ENCODE measurements at regions not wholly inside any gene's neighbourhood (a gene's known extent, or its start where the extent isn't known, plus 50 kb on each side); places are given as distances from the start of the nearest gene placed in this dataset.

DNA sequence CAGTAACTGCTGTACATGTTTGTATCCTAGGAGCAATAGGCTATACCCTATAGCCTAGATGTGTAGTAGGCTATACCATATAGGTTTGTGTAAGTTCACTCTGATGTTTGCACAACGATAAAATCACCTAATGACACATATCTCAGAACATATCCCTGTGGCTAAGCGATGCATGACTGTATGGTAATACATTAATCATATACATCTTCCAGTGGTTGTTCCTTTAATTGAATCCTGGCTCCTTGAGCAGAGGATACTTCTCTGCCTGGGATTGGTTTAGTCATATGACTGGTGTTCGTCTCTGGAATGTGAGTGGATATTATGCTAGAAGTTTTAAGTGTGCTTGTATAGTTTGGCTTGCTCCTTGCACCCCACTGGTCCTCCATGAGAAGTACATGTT, 425.8 kb downstream of the MAN2A1 start:
- no peak for DNase-seq (ENCODE audit: low spot score)

DNA sequence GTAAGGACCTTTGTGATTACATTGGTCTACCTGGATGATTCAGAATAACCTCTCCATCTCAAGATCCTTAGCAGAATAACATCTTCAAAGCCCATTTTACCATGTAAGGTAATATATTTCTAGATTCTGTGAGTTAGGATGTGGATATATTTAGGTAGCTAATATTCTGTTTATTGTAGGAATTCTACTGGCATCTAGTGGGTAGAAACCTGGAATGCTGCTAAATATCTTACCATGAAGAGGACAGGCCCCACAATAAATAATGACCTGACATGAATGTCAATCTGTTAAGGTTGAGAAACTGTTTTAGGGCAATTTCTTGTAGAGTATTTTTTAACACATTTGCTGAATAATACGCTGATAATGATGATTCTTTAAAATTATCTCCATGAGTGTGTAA, 426.8 kb downstream of the MAN2A1 start:
- no peak for DNase-seq (ENCODE audit: low spot score)

DNA sequence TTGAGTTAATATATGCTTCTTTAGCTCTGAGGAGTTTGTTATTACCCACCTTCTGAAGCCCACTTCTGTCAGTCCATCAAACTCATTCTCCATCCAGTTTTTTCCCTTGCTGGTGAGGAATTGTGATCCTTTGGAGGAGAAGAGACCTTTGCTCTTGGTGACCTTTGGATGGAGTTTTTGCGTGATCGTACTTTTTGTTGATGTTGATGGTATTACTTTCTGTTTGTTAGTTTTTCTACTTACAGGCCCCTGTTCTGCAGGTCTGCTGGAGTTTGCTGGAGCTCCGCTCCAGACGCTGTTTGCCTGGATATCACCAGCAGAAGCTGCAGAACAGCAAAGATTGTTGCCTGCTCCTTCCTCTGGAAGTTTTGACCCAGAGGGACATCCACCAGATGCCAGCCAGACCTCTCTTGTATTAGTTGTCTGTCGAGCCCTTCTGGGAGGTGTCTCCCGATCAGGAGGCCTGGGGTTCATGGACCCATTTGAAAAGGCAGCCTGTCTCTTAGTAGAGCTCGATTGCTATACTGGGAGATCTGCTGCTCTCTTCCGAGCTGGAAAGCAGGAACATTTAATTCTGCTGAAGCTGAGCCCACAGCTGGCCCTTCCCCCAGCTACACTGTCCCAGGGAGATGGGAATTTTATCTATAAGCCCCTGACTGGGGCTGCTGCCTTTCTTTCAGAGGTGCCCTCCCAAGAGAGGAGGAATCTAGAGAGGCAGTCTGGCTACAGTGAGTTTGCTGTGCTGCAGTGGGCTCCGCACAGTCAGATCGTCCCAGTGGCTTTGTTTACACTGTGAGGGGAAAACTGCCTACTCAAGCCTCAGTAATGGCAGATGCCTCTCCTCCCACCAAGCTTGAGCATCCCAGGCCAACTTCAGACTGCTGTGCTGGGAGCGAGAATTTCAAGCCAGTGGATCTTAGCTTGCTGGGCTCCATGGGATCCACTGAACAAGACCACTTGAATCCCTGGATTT, 445.5 kb downstream of the MAN2A1 start:
- no peak for DNase-seq (ENCODE audit: low spot score)

DNA sequence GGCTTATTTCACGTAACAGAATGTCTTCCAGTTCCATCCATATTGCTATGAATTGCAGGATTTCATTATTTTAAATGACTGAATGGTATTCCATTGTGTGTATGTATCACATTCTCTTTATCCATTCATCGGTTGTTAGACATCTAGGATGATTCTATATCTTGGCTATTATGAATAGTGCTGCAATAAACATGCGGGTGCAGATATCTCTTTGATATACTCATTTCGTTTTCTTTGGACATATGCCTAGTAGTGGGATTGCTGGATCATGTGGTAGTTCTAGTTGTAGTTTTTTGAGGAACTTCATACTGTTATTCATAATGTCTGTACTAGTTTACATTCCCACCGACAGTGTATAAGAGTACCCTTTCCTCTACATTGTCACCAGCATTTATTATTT, 460.5 kb downstream of the MAN2A1 start:
- no peak for DNase-seq (ENCODE audit: low spot score)

DNA sequence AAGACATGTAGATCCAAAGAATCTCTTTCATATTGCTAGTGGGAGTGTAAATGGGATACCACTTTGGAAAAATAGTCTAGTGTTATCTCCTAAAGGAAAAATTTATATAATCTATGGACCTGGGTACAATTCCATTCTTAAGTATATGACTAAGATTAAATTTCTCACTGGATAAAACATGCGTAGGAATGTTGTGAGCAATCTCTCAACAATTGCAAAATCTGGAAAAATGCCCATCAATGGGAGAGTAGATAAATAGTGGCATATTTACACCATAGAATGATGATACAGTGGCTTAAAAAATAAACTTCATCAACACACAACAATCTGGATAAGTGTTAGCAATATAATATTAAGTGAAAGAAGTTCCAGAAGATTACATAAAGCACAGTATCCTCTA, 469.5 kb downstream of the MAN2A1 start:
- DNase-seq (ENCODE audit: low spot score), result no peak

DNA sequence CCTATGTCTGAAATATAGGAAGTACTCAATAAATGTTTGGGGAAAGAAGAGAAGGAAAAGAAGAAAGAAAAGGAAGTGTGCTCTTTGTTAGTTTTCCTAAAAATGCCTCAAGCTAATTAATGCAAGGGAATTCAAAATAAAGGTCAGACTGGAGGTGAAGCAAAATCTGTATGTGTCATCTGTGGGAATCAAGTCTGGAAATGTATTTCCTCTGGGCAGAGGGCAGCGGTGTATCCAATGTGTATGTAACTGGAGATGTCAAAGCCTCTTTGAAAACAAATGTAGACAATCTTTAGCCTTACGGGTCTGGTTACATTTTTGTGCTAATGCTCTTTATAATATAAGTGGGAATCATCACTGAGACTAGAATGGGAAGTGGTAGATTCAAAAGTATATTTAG, 471.4 kb downstream of the MAN2A1 start:
- no peak for DNase-seq (ENCODE audit: low spot score)

DNA sequence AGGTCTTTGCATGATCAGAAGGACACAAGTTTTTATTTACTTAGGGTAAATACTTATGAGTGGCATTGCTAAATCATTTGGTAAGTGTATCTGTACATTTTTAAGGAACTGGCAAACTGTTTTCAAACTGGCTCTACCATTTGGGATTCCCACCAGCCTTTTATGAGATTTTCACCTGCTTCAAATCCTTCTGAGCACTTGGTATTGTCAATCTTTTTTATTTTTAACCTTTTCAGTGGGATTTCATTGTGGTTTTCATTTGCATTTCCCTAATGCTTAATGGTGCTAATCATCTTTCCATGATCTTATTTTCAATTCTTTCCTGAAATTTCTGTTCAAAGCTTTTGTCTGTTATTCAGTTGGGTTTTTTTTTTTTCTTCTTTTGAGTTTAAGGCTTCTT, 475.6 kb downstream of the MAN2A1 start:
- no peak for DNase-seq (ENCODE audit: low spot score)

DNA sequence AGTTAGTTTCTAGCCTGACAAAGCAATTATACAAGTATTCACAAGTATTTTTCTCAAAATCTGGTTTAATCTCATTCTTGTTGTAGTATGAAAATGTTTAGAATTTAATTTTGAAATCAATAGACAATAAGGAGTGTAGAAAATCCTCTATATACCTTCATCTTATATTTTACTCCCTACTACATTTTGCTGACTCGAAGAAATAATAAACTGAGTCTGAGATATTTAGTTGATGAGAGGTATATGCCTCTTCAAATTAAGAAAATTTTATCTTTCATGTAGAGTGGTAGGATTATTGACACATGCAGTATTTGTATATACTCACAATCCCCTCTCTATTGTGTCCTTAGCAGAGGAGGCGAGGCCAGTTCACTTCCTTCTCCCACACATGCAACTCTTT, 477.7 kb downstream of the MAN2A1 start:
- DNase-seq (ENCODE audit: low spot score), result no peak

DNA sequence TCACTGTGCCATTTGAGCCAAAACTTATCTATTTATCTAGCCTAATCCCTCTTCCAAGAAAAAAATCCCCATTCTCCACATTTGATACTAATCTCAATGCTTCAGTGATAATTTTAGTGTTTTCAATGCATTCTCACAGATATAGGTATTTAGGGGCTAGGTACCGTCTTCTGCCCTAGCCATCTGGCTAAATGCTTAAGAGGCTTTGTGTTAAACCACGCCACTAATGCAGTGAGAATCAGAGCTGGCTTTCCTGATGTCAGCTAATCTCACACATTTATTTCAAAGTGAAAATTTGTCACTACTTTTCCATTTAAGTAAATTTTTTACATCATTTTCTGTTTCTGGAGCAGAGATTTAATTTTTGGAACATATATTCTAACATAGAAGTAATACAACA, 479.7 kb downstream of the MAN2A1 start:
- no peak for DNase-seq (ENCODE audit: low spot score)

DNA sequence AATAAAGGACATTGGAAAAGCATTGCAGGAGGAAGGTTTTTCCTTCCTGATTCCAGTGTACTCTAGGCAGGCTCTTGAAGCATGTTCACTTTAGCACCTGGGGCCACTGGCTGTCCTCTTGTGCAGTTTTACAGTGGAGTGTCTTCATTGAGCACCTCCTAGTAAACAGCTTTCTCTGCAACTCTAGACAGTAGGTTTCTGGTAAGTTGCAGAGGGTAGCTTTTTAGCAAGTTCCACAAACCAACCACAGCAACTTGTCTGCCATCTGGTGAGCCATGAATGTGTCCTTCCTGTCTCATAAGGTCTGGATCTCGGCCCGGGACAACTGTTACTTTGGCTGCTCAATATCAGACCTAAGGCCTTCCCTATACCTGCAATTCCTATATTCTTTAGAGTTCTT, 488.0 kb downstream of the MAN2A1 start:
- DNase-seq (ENCODE audit: low spot score), result no peak

DNA sequence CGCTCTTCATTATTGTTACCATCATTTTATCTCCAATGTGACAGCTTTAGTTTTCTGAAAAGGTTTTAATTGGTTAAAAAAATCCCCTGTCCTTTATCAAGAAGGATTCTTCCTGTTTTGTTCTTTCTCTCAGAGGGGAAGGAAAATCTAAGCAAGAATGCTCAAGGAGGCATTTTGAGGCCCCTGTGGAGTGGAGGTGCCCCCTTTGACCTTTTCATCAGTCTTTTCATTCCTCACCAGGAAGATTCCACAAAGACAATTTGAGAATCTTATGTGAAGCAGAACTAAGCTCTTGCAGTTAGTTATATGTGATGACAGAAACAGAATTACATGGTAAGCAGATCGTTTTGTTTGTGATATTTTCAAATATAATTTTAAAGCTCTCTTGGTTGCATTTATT, 489.6 kb downstream of the MAN2A1 start:
- DNase-seq (ENCODE audit: low spot score), result no peak

DNA sequence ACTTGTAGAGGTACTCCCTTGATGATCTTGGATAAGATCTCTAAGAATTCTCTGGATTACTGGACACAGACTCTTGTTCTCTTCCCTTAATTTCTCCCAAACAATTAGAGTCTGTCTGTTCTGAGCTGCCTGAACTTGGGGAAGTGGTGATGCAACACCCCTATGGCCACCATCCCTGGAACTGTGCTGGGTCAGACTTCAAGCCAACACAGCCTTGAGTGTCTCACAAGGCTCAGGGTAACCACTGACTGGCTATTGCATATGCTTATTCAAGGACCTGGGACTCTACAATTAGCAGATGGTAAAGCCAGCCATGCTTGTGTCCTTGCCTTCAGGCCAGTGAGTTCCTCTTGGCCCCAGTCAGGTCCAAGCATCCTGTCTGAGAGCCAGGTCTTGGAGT, 504.5 kb downstream of the MAN2A1 start:
- no peak for DNase-seq (ENCODE audit: low spot score)

DNA sequence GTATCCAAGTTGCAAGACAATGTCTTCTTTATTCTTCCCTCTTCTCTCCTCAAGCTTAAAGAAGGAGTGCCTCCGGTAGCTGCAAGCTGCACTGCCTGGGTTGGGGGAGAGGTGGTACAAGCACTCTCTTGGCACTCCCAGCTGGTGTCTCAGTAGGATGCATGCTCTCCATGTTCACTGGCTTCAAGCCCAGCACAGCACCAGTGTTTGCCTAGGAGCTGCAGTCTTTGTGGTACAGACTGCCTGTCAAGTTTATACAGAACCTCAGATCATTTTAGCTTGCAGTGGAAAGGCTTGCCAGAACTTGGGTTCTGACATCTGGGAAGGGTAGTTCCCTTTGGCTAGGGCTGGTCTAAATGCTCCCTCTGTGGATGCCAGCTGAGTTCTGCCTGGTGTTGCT, 505.6 kb downstream of the MAN2A1 start:
- DNase-seq (ENCODE audit: low spot score), result no peak

DNA sequence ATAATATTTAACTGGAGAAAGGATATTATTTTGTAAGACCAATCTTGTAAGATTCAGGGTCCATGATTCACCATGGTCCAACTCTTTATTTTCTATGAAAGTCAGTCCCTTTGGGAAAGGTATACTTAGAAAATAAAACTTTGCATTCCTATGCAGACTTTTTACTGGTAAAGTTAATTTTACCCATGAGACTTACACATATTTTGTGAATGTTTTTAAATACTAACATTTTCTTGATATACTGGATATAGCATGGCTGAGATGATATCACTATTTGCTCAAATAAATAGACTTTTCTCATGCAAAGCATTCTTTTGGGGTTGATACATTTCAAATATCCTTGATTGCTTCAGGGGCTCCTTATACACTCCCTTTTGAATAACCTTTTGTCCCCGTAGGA, 512.1 kb downstream of the MAN2A1 start:
- DNase-seq (ENCODE audit: low spot score), result no peak

DNA sequence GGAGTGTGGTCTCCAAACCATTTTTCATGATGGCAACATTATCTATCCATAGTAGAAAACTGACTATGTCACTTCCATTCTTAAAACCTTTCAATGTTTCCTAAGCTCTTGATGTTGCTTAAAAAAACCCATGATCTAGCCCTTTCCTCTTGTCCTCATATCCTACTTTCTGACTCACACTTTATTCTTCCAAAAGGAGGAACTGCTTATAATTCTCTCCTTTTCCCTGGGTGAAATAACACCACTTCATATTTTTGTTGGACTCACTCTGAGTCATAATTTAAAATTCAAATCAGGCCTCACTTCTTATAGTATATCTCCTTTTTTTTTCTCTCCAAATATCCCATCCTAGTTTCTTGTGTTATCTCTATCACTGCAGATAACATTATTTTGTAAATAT, 513.9 kb downstream of the MAN2A1 start:
- no peak for DNase-seq (ENCODE audit: low spot score)

DNA sequence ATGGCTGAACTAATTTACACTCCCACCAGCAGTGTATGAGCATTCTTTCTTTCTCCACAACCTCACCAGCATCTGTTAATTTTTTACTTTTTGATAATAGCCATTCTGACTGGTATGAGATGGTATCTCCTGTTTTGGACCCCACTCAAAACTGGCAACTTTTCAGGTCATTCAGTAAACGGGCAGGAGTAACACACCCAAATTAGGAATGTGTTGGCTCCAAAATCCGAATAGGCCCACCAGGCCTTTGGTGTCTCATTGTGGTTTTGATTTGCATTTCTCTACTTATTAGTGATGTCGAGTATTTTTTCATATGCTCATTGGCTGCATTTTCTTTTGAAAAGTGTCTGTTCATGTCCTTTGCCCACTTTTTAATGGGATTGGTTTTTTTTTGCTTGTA, 517.1 kb downstream of the TMEM232 start:
- no peak for DNase-seq (ENCODE audit: low spot score)

DNA sequence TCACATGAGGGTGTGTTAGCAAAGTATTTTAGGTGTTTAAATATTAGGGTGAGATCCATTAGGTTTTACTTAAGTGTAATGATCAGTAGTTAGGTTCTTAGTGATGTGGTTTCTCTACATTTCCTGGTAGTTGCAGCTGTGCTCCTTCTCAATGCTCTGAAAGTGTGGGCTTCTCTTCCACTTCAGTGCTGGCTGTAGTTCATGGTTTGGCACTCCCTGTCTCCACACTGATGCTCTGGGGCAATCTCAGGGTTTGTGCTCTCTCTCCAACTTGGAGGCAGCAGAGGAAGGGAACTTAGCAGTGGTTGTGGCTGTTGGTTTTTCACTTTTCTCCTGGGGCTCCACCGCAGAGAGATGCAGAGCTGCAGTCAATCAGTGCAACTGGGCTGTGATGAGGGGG, 507.5 kb downstream of the TMEM232 start:
- DNase-seq (ENCODE audit: low spot score), result no peak

DNA sequence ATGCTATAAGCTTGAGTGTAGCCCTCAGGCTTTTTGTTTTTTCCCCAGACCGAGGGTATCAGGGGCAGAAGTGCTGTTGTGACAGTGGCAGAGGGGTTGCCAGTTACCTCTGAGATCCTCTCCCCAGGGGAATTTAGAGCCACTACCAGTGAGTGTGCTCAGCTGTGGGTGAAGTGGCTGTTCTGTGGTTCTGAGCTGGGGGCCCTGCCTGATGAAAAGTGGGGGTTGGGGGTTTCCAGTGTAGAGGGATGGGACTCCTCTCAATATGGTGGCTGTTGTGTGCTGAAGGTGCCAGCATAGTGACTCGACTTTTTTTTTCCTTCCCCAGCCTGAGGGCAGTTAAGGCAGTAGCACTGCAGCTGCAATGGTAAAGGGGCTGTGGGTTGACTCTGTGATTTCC, 506.7 kb downstream of the TMEM232 start:
- DNase-seq (ENCODE audit: low spot score), result no peak

DNA sequence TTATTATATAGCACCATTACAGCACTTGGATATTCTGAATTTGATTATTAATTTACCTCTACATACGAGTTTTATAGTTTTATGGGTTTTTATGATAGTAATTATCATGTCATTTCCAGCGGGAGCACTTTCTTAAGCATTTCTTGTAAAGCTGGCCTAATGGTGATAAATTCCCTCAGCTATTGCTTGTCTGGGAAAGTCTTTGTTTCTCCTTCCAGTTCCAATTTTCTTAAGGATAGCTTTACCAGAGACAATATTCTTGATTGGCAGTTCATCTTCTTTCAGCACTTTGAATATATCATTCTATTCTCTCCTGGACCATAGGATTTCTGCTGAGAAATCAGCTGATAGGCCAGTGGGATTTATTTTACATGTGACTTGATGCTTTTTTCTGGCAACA, 505.4 kb downstream of the TMEM232 start:
- DNase-seq (ENCODE audit: low spot score), result no peak

DNA sequence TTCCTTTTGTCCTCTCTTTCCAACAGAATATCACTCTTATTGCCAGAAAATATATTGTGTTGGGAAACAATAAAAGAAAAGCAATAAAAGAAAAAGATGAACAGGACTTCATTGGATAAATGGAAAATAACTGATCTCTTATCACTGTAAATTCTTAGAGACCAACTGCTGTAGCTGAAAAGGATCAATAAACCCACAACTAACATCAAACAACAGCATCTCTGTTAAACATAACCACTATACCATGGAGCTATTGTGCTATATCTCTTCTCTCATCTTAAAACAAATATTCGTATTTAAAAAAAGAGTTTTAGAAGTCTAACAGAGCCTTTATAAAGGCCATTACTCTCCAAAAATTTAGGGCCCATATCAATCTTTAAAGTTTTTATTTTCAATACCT, 502.4 kb downstream of the TMEM232 start:
- no peak for DNase-seq (ENCODE audit: low spot score)

DNA sequence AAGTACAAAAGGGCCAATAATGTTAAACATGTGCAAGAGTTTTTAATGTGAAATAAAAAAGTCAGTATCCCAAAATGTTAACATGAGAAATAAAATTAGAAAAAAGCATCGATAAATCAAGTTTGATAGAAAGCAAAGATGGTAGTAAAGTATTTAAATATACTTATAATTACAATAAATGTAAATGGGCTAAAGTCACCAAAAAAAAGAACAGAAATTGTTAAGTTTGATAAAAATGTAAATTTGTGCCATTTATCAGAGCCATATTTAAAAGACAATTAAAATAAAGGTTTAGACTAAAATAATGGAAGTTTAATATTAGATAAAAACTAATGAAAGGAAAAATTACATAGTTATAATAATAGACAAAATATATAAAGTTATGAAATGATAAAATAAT, 500.5 kb downstream of the TMEM232 start:
- no peak for DNase-seq (ENCODE audit: low spot score)

DNA sequence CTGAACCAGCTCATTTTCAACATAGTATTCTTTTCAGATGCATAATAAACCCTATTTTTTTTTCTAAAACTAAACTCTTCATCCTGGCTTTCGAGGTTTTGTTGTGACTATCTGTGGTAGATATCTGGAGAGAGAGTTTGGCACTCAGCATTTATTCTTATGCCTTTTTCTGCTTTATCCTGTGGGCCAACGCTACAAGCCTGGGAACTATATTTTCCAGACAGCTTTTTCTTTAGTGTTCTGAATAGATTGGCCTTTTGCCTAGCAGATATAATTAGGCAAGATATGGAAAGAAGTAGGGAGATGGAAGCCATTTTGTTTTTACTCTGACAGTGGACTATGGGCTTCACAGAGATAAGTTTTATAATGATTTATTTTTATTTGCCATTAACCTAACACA, 486.7 kb downstream of the TMEM232 start:
- DNase-seq (ENCODE audit: low spot score), result no peak

DNA sequence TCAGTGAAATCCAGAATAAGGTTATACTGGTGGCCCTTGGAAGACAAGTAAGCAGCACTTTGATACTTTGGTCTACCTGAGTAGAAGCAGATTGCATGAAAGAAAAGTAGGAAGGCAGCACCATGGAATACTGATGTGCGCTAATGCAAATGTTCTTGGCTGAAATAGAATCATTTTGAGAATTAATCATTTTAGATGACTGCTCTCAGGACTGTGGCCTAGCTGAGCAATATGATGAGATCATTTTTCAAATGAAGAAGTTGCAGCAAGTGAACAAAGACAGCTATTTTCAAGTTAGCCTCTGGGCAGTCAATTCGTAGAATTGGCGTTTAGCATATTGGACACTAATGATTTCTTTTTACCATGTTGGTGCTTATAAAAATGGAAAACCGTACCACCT, 483.5 kb downstream of the TMEM232 start:
- no peak for DNase-seq (ENCODE audit: low spot score)

DNA sequence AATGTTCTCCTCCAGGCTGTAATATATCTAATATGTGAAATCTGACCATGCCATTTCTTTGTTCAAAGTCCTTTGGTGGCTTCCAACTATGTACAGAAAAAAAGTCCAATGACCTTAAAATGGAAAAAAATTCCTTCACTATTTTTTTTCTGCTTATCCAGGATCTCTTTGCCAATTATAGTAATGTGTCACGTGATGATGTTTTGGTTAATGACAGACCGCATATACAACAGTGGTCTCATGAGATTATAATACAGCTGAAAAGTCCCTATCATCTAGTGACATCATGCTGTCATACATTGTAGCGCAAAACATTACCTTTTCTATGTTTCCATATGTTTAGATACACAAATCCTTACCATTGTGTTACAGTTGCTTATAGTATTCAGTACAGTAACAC, 477.6 kb downstream of the TMEM232 start:
- no peak for DNase-seq (ENCODE audit: low spot score)

Data from COLO829 (cell line).